ENCODE measurements at regions not wholly inside any gene's neighbourhood (a gene's known extent, or its start where the extent isn't known, plus 50 kb on each side); places are given as distances from the start of the nearest gene placed in this dataset.

DNA sequence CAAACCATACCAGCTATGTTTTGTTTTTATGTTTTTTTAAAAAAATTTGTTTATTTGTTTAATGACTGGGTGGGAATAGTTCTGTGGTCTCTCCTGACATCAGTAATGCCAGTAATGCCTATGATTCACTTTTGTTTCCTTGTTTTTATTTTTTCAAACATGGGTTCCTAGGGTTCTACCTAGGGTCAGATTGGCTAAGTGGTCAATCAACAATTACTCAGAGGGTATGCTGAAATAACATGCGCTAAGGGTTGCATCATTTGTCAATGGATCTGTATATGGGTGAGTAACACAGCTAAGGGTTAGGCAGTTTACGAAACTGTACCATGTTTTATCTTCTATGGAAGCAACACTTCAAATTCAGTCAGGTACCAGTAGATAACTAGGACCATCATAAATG is 583.8 kb upstream of the GJE1 start:
- no peak for TF ChIP-seq EZH2 (IDR thresholded peaks at IDR 0.05; ENCODE audit: borderline replicate concordance)
- no peak for TF ChIP-seq EZH2phosphoT487 (IDR thresholded peaks at IDR 0.05; ENCODE audit: low read depth, severe bottlenecking, unreplicated experiment)
- TF ChIP-seq, protein P1, sequence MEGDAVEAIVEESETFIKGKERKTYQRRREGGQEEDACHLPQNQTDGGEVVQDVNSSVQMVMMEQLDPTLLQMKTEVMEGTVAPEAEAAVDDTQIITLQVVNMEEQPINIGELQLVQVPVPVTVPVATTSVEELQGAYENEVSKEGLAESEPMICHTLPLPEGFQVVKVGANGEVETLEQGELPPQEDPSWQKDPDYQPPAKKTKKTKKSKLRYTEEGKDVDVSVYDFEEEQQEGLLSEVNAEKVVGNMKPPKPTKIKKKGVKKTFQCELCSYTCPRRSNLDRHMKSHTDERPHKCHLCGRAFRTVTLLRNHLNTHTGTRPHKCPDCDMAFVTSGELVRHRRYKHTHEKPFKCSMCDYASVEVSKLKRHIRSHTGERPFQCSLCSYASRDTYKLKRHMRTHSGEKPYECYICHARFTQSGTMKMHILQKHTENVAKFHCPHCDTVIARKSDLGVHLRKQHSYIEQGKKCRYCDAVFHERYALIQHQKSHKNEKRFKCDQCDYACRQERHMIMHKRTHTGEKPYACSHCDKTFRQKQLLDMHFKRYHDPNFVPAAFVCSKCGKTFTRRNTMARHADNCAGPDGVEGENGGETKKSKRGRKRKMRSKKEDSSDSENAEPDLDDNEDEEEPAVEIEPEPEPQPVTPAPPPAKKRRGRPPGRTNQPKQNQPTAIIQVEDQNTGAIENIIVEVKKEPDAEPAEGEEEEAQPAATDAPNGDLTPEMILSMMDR (IDR thresholded peaks at IDR 0.05; ENCODE audit: poor library complexity), result no peak
- WGBS (ENCODE audit: low lambda C conversion rate, missing lambda C conversion rate), result 63% methylated on average over 2 of the region's 2 CpGs
- H3K4me2 ChIP-seq, result no peak overlapping the region

DNA sequence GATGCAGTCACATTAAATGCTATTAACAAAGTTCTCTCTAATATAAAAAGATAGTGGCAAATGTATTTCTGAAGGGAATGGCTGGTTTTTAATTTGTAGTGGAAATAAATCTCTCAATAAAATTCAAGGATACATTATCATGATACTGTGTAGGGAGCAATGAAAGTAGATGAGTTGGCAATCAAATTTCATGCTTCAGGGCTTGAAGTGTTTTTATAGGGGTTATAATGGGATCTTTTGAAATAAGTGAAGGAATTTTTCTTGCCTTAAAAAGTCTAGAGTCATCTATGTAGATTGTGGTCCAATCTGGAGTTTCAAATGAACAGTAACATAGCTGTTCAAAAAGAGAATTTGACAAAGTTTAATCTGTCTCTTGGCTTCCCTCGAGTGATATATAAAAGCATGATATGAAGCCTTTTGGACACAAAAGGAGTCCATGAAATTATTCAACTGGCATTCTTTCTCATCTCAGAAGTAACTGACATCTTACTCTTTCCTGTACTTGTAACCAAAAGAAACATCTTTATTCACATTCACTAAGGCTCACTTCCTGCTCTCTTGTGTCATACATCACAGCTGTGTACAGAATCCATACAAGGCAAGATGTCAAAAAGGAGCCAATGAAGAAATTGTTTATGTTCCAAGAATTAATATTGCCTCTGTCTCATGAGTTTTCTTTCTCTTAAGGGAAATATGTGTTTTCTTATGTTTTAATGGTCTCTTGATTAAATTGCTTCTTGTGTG is 591.0 kb upstream of the GJE1 start:
- 89% methylated on average over 1 of the region's 1 CpG for WGBS (ENCODE audit: low lambda C conversion rate, missing lambda C conversion rate)
- no peaks in the 10 kb centered on the region for H3K27me3 ChIP-seq
- no peaks in the 10 kb centered on the region for H3K4me1 ChIP-seq (ENCODE audit: insufficient read depth)
- no peaks in the 10 kb centered on the region for H4K20me1 ChIP-seq (ENCODE audit: insufficient read depth, poor library complexity, severe bottlenecking)
- no peaks in the 10 kb centered on the region for H3K9me2 ChIP-seq (replicated peaks; ENCODE audit: insufficient read depth)
- no peak for TF ChIP-seq EZH2 (IDR thresholded peaks at IDR 0.05; ENCODE audit: borderline replicate concordance)
- no peak for TF ChIP-seq EZH2phosphoT487 (IDR thresholded peaks at IDR 0.05; ENCODE audit: low read depth, severe bottlenecking, unreplicated experiment)
- TF ChIP-seq, protein P1 (IDR thresholded peaks at IDR 0.05; ENCODE audit: poor library complexity), result no peak
- DNase-seq (ENCODE audit: low spot score), result no peak
- no peak overlapping the region for H3K4me3 ChIP-seq
- H3K27ac ChIP-seq, result no peak overlapping the region
- no peaks in the 10 kb centered on the region for H3K36me3 ChIP-seq (replicated peaks; ENCODE audit: insufficient read depth, low read depth)
- H3K4me2 ChIP-seq, result no peak overlapping the region
- H3K79me2 ChIP-seq, result no peaks in the 10 kb centered on the region
- H2AFZ ChIP-seq, result no peak overlapping the region
- H3K9me3 ChIP-seq (ENCODE audit: low read depth), result no peaks in the 10 kb centered on the region

More for the DNA sequence above, 583.8 kb upstream of the GJE1 start:
- Histone ChIP-seq H4K20me1 (ENCODE audit: insufficient read depth, poor library complexity, severe bottlenecking) (no peaks in the 10 kb centered on the region), H3K9me3 (ENCODE audit: low read depth) (no peaks in the 10 kb centered on the region), H3K27me3 (no peaks in the 10 kb centered on the region), H3K4me1 (ENCODE audit: insufficient read depth) (no peaks in the 10 kb centered on the region), H3K4me3 (no peak overlapping the region), H3K27ac (no peak overlapping the region), H3K79me2 (no peaks in the 10 kb centered on the region), H3K36me3 (replicated peaks; ENCODE audit: insufficient read depth, low read depth) (no peaks in the 10 kb centered on the region), H2AFZ (no peak overlapping the region), H3K9me2 (replicated peaks; ENCODE audit: insufficient read depth) (no peaks in the 10 kb centered on the region)
- DNase-seq (ENCODE audit: low spot score), result no peak

GRCh38 chr6:141540207-141540606 is 592.5 kb upstream of the GJE1 start:
- TF ChIP-seq EZH2 (IDR thresholded peaks at IDR 0.05; ENCODE audit: borderline replicate concordance) (no peak), EZH2phosphoT487 (IDR thresholded peaks at IDR 0.05; ENCODE audit: low read depth, severe bottlenecking, unreplicated experiment) (no peak)
- TF ChIP-seq, protein P1 (IDR thresholded peaks at IDR 0.05; ENCODE audit: poor library complexity), result no peak

More at GRCh38 chr6:141540207-141540606, 592.5 kb upstream of the GJE1 start:
- Histone ChIP-seq H3K4me3 (no peak overlapping the region), H3K36me3 (replicated peaks; ENCODE audit: insufficient read depth, low read depth) (no peaks in the 10 kb centered on the region), H3K9me3 (ENCODE audit: low read depth) (no peaks in the 10 kb centered on the region), H3K79me2 (no peaks in the 10 kb centered on the region), H2AFZ (no peak overlapping the region), H3K4me2 (no peak overlapping the region), H3K27me3 (no peaks in the 10 kb centered on the region), H4K20me1 (ENCODE audit: insufficient read depth, poor library complexity, severe bottlenecking) (no peaks in the 10 kb centered on the region), H3K4me1 (ENCODE audit: insufficient read depth) (no peaks in the 10 kb centered on the region), H3K9me2 (replicated peaks; ENCODE audit: insufficient read depth) (no peaks in the 10 kb centered on the region), H3K27ac (no peak overlapping the region)
- 91% methylated on average over 4 of the region's 4 CpGs for WGBS (ENCODE audit: low lambda C conversion rate, missing lambda C conversion rate)
- DNase-seq (ENCODE audit: low spot score), result no peak

Measured in hepatocyte (in vitro differentiated cells).